MG63 (cell line): ENCODE measurements at regions not wholly inside any gene's neighbourhood (a gene's known extent, or its start where the extent isn't known, plus 50 kb on each side); places are given as distances from the start of the nearest gene placed in this dataset.
"Not testable (repeated sequence)": the region's sequence is repeated elsewhere in the genome, so short reads cannot be mapped to it uniquely, and the experiment has no call there.

ENCODE experiments used
- DNase-seq: peaks from one replicate; pipeline ENCODE4 v3.0.0-alpha.2; 2020
- H3K27me3 ChIP-seq: fragments of 250-450 bp; sonication (Bioruptor Pico); 2 replicates; pipeline ENCODE4 v1.5.1; 2020; ENCODE audit warnings: mild to moderate bottlenecking, moderate library complexity
- H3K36me3 ChIP-seq: fragments of 250-450 bp; sonication (Bioruptor Pico); 2 replicates; pipeline ENCODE4 v1.5.1; 2020; ENCODE audit warnings: mild to moderate bottlenecking, moderate library complexity
- H3K4me3 ChIP-seq: fragments of 250-450 bp; sonication (Bioruptor Pico); 2 replicates; pipeline ENCODE4 v1.5.1; 2020; ENCODE audit warnings: mild to moderate bottlenecking, moderate library complexity
- H3K9me3 ChIP-seq: fragments of 250-450 bp; sonication (Bioruptor Pico); 2 replicates; pipeline ENCODE4 v1.5.1; 2020; ENCODE audit warnings: mild to moderate bottlenecking, moderate library complexity

- peak; percentile 6 for DNase-seq
- Histone ChIP-seq H3K36me3 (no peaks in the 10 kb centered on the region), H3K9me3 (no peaks in the 10 kb centered on the region)
These were observed 157.6 kb upstream of the TMTC2 start for GRCh38 chr12:82529101-82529500.

DNA sequence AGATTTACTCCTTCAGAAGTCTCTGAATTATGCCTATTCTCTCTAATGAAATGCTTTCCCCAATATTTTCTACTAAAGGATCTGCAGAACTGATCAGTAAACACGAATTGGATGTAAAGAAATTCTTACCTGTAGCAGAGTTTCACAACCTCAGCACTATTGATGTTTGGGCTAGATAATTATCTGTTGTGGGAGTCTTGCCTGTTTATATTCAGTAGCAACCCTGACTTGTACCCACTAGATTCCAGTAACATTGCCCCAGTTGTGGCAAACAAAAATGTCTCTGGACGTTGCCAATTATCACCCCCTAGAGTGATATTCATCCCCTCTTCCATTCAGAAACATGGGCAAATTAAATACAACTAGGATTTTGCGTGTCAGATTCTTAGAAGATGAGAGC, 156.8 kb upstream of the TMTC2 start:
- Histone ChIP-seq H3K4me3 (no peak overlapping the region), H3K27me3 (no peaks in the 10 kb centered on the region), H3K9me3 (no peaks in the 10 kb centered on the region), H3K36me3 (no peaks in the 10 kb centered on the region)
- DNase-seq = no peak

More at GRCh38 chr12:82529101-82529500, 157.6 kb upstream of the TMTC2 start:
- no peak overlapping the region for H3K4me3 ChIP-seq
- H3K27me3 ChIP-seq = no peaks in the 10 kb centered on the region

DNA sequence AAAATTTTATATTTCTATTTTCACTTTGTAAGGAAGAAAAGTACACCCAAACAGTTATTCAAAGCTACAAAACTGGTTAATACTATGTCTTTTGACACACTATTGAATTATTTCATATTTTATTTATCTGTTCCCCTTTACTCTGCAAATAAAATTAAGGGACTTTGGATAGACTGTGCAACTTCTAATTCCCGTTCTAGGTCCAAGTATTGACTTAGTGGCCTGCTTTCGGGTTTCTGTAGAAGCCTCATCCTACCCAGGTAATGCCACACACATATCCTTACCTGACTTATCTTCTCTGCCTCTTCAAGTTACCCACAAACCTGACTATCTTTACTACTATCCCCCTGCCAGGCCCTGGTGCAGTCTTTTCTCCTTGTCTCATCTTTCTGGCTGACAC, 156.3 kb upstream of the TMTC2 start:
- H3K4me3 ChIP-seq = no peak overlapping the region
- H3K9me3 ChIP-seq = no peaks in the 10 kb centered on the region
- H3K36me3 ChIP-seq = no peaks in the 10 kb centered on the region
- no peaks in the 10 kb centered on the region for H3K27me3 ChIP-seq
- no peak for DNase-seq

DNA sequence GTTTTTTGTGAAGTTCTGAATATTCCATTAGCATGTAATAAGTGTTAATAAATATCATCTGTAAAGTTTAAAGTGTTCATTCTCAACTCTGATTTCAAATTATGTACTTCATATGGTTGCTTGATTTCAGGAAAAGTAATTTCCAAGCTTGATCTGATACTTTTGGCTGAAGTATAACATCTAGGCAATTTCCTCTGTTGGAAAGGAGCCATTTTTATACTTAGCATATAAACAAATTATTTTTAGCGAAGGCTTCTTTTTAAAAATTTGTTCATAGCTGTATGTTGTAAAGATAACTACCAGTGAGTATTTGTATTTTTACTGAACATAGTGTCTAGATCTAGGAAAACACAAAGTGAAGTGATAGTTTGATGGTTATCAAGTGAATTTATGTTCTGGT, 153.4 kb upstream of the TMTC2 start:
- no peaks in the 10 kb centered on the region for H3K27me3 ChIP-seq
- no peaks in the 10 kb centered on the region for H3K36me3 ChIP-seq
- no peak for DNase-seq
- no peaks in the 10 kb centered on the region for H3K9me3 ChIP-seq
- no peak overlapping the region for H3K4me3 ChIP-seq

- no peaks in the 10 kb centered on the region for H3K9me3 ChIP-seq
- DNase-seq = no peak
- H3K27me3 ChIP-seq = no peaks in the 10 kb centered on the region
- H3K4me3 ChIP-seq = no peak overlapping the region
- no peaks in the 10 kb centered on the region for H3K36me3 ChIP-seq
These were observed 149.3 kb upstream of the TMTC2 start for GRCh38 chr12:82537436-82537835.

- no peaks in the 10 kb centered on the region for H3K36me3 ChIP-seq
- DNase-seq = peak; percentile 15
- H3K4me3 ChIP-seq = no peak overlapping the region
- H3K9me3 ChIP-seq = no peaks in the 10 kb centered on the region
- no peaks in the 10 kb centered on the region for H3K27me3 ChIP-seq
These were observed 132.2 kb upstream of the TMTC2 start for GRCh38 chr12:82554529-82554928.

- Histone ChIP-seq H3K36me3 (no peaks in the 10 kb centered on the region), H3K9me3 (no peaks in the 10 kb centered on the region), H3K27me3 (no peaks in the 10 kb centered on the region), H3K4me3 (no peak overlapping the region)
- no peak for DNase-seq
These were observed 131.0 kb upstream of the TMTC2 start for GRCh38 chr12:82555699-82556098.

- Histone ChIP-seq H3K27me3 (no peaks in the 10 kb centered on the region), H3K4me3 (no peak overlapping the region), H3K36me3 (no peaks in the 10 kb centered on the region), H3K9me3 (no peaks in the 10 kb centered on the region)
- DNase-seq = no peak
These were observed 120.7 kb upstream of the TMTC2 start for GRCh38 chr12:82565966-82566365.

GRCh38 chr12:82567688-82568087, 119.0 kb upstream of the TMTC2 start:
- no peak for DNase-seq
- Histone ChIP-seq H3K4me3 (no peak overlapping the region), H3K9me3 (no peaks in the 10 kb centered on the region), H3K36me3 (no peaks in the 10 kb centered on the region), H3K27me3 (no peaks in the 10 kb centered on the region)

- H3K27me3 ChIP-seq = no peaks in the 10 kb centered on the region
- no peak for DNase-seq
- H3K36me3 ChIP-seq = no peaks in the 10 kb centered on the region
These were observed 112.5 kb upstream of the TMTC2 start for GRCh38 chr12:82574191-82574590.

GRCh38 chr12:82578725-82579124, 108.0 kb upstream of the TMTC2 start:
- DNase-seq = no peak

More at GRCh38 chr12:82574191-82574590, 112.5 kb upstream of the TMTC2 start:
- Histone ChIP-seq H3K4me3 (no peak overlapping the region), H3K9me3 (no peaks in the 10 kb centered on the region)

DNA sequence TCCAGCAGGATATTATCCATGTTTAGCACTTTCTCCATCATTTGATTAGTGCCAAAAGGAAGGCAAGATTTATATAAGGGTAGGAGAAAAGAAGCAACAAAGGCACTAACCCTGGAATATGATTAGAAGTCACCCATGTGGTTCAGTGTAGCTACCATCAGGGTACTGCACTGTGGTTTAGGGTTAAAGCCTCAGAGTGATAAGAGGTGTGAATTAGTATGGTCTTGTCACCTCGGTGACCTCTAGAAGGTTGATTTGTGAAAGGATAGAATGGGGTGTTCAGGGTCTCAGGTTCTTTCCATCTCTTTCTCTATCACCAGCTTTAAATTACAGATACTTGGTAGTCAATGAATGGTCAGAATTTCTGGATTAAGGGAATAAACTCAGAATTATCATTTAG, 103.0 kb upstream of the TMTC2 start:
- DNase-seq = no peak

More at GRCh38 chr12:82578725-82579124, 108.0 kb upstream of the TMTC2 start:
- Histone ChIP-seq H3K9me3 (no peaks in the 10 kb centered on the region), H3K27me3 (no peaks in the 10 kb centered on the region), H3K4me3 (no peak overlapping the region), H3K36me3 (no peaks in the 10 kb centered on the region)

GRCh38 chr12:82593143-82593542, 93.6 kb upstream of the TMTC2 start:
- DNase-seq = no peak
- Histone ChIP-seq H3K27me3 (no peaks in the 10 kb centered on the region), H3K36me3 (no peaks in the 10 kb centered on the region), H3K4me3 (no peak overlapping the region), H3K9me3 (no peaks in the 10 kb centered on the region)

More for the DNA sequence above, 103.0 kb upstream of the TMTC2 start:
- no peaks in the 10 kb centered on the region; the same call in 1 of the 2 replicates for H3K9me3 ChIP-seq
- no peak overlapping the region for H3K4me3 ChIP-seq
- no peaks in the 10 kb centered on the region for H3K27me3 ChIP-seq
- H3K36me3 ChIP-seq = no peaks in the 10 kb centered on the region

DNA sequence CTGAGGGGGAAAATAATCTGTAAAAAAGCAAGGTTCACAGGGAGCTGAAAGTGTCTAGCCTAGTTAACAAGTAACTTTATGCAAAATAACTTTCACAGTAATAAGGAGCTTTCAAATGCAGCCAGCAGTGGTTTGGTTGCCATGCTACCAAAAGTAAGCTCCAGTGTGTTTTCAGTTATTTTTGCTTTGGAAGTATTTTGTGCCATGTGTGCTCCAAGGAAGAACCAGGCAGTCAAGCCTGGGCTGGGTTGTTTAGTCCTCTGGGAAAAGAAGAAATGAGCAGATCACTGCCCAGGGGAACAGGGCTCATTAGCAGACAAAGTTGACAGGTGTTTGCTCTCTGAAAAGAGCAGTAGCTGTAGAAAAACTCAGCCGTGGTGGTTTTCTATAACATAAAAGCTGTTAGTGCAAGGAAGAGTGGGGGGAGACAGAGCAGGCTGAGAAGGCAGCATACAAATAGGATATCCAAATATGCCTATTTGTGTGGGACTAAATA, 92.8 kb upstream of the TMTC2 start:
- no peaks in the 10 kb centered on the region for H3K27me3 ChIP-seq
- DNase-seq = no peak
- no peak overlapping the region for H3K4me3 ChIP-seq

GRCh38 chr12:82595941-82596340, 90.8 kb upstream of the TMTC2 start:
- Histone ChIP-seq H3K36me3 (no peaks in the 10 kb centered on the region), H3K27me3 (no peaks in the 10 kb centered on the region), H3K4me3 (no peak overlapping the region), H3K9me3 (no peaks in the 10 kb centered on the region)
- DNase-seq = no peak

More for the DNA sequence above, 92.8 kb upstream of the TMTC2 start:
- no peaks in the 10 kb centered on the region for H3K36me3 ChIP-seq
- no peaks in the 10 kb centered on the region for H3K9me3 ChIP-seq

DNA sequence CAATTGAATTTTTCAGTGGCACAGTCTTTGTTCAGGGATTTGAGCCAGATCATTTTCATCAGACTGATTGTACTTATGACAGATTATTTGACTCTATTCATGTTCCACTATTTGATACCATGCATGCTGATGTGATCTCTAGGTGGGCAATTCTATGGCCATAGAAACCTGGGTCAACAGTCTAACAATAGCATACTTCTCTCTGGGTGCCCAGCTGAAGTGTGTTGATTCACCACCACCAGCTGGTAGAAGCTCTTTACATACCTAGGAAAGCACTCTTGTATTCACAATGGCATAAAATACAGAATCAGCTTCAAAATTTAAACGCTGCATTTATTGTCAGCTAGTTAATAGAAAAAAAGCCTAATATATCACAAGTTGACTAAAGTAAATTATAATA, 90.2 kb upstream of the TMTC2 start:
- H3K9me3 ChIP-seq = no peaks in the 10 kb centered on the region
- DNase-seq = no peak
- H3K4me3 ChIP-seq = no peak overlapping the region
- H3K36me3 ChIP-seq = no peaks in the 10 kb centered on the region
- no peaks in the 10 kb centered on the region for H3K27me3 ChIP-seq

- H3K36me3 ChIP-seq = no peaks in the 10 kb centered on the region
- no peaks in the 10 kb centered on the region for H3K27me3 ChIP-seq
- H3K9me3 ChIP-seq = no peaks in the 10 kb centered on the region
- no peak overlapping the region for H3K4me3 ChIP-seq
- no peak for DNase-seq
These were observed 86.3 kb upstream of the TMTC2 start for GRCh38 chr12:82600379-82600778.

DNA sequence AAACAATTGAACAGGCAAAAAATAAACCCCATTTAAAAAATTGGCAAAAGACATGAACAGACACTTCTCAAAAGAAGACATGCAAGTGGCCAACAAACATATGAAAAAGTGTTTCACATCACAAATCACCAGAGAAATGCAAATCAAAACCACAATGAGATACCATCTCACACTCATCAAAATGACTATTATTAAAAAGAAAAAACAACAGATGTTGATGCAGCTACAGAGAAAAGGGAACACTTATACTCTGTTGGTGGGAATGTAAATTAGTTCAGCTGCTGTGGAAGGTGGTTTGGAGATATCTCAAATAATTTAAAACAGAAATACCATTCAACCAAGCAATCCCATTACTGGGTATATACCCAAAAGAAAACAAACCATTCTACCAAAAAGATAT, 83.1 kb upstream of the TMTC2 start:
- H3K4me3 ChIP-seq, DNase-seq, H3K36me3 ChIP-seq, H3K9me3 ChIP-seq, H3K27me3 ChIP-seq: not testable (repeated sequence)

DNA sequence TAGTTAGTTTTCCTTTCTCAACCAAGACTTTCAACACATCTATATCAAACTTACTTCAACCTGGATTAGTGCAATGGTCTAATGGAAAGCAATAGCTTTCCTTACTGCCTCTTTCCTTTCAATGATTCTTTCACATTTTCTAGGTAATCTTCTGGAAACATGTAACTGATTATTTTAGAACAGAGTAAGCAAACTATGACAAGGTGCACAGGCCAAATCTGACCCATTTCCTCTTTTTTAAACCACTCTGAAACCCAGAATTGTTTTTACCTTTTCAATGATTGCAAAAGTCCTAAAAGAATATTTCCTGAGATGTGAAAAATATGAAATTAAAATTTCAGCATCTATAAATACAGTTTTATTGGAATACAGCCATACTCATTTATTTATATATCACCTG, 81.6 kb upstream of the TMTC2 start:
- DNase-seq = no peak
- Histone ChIP-seq H3K9me3 (no peaks in the 10 kb centered on the region), H3K4me3 (no peak overlapping the region), H3K27me3 (no peaks in the 10 kb centered on the region), H3K36me3 (no peaks in the 10 kb centered on the region)
